HG03521 (cell line): ENCODE measurements at regions not wholly inside any gene's neighbourhood (a gene's known extent, or its start where the extent isn't known, plus 50 kb on each side); places are given as distances from the start of the nearest gene placed in this dataset.

Experiments used
- ATAC-seq: cut with Tn5 transposase; IDR thresholded peaks from one replicate; pipeline ENCODE4 v1.9.1; 2021; ENCODE audit warnings: mild to moderate bottlenecking, moderate library complexity; ENCODE audit not compliant: unreplicated experiment

- no peak for ATAC-seq
These were observed 210.7 kb downstream of the PDCD6IP start for GRCh38 chr3:34008836-34009809.

- ATAC-seq, result no peak
These were observed 213.0 kb downstream of the PDCD6IP start for GRCh38 chr3:34011171-34012101.

- ATAC-seq, result no peak
These were observed 213.7 kb downstream of the PDCD6IP start for GRCh38 chr3:34012102-34012461.

- no peak for ATAC-seq
These were observed 215.6 kb downstream of the PDCD6IP start for GRCh38 chr3:34013818-34014570.

- no peak for ATAC-seq
These were observed 217.0 kb downstream of the PDCD6IP start for GRCh38 chr3:34015204-34016142.

GRCh38 chr3:34016925-34017587 lies 218.6 kb downstream of the PDCD6IP start:
- ATAC-seq, result no peak

GRCh38 chr3:34017757-34018156 lies 219.3 kb downstream of the PDCD6IP start:
- no peak for ATAC-seq

- no peak for ATAC-seq
These were observed 220.7 kb downstream of the PDCD6IP start for GRCh38 chr3:34019158-34019557.

- ATAC-seq, result no peak
These were observed 221.7 kb downstream of the PDCD6IP start for GRCh38 chr3:34020170-34020569.

- ATAC-seq, result no peak
These were observed 222.6 kb downstream of the PDCD6IP start for GRCh38 chr3:34020726-34021680.

- ATAC-seq, result no peak
These were observed 223.7 kb downstream of the PDCD6IP start for GRCh38 chr3:34022147-34022546.

GRCh38 chr3:34024447-34025240 lies 226.2 kb downstream of the PDCD6IP start:
- ATAC-seq, result no peak

- no peak for ATAC-seq
These were observed 235.4 kb downstream of the PDCD6IP start for GRCh38 chr3:34033839-34034238.

GRCh38 chr3:34034840-34035239 lies 236.4 kb downstream of the PDCD6IP start:
- ATAC-seq, result no peak

GRCh38 chr3:34035775-34036174 lies 237.3 kb downstream of the PDCD6IP start:
- no peak for ATAC-seq

GRCh38 chr3:34037260-34037659 lies 238.8 kb downstream of the PDCD6IP start:
- ATAC-seq, result no peak

- no peak for ATAC-seq
These were observed 239.7 kb downstream of the PDCD6IP start for GRCh38 chr3:34038131-34038530.
